Liver (tissue), 8 donors: ENCODE measurements at regions not wholly inside any gene's neighbourhood (a gene's known extent, or its start where the extent isn't known, plus 50 kb on each side); places are given as distances from the start of the nearest gene placed in this dataset.
A peak's percentile ranks its signal among the peaks of the same experiment; 100 is the strongest.

Experiments
- DNase-seq: peaks from one replicate; pipeline ENCODE4 v3.0.0-alpha.2; 2017; ENCODE audit warnings: low spot score
- H3K27ac ChIP-seq, 2 donors: one replicate each; pipeline ENCODE4 v1.7.0; 2013; ENCODE audit warnings: inconsistent platforms in 2 of 2, low read length in 2 of 2, control low read depth in 1 of 2, low read depth in 1 of 2, mild to moderate bottlenecking in 1 of 2
- H3K27me3 ChIP-seq, 4 donors: one replicate each; pipeline versions ENCODE4 v1.6.1 to v1.7.0; 2013; ENCODE audit warnings: low read length in 3 of 4, inconsistent platforms in 1 of 4, mild to moderate bottlenecking in 1 of 4, moderate library complexity in 1 of 4; ENCODE audit not compliant: control insufficient read depth in 4 of 4, insufficient read depth in 4 of 4
- H3K36me3 ChIP-seq, 4 donors: one replicate each; pipeline versions ENCODE4 v1.6.1 to v1.7.0; 2013; ENCODE audit warnings: low read length in 3 of 4, mild to moderate bottlenecking in 3 of 4, low read depth in 1 of 4, moderate library complexity in 1 of 4; ENCODE audit not compliant: control insufficient read depth in 4 of 4, insufficient read depth in 3 of 4
- H3K4me1 ChIP-seq, 4 donors: one replicate each; pipeline versions ENCODE4 v1.6.1 to v1.7.0; 2013; ENCODE audit warnings: low read length in 3 of 4, mild to moderate bottlenecking in 3 of 4, moderate library complexity in 1 of 4; ENCODE audit not compliant: control insufficient read depth in 4 of 4, insufficient read depth in 4 of 4
- H3K4me3 ChIP-seq, 3 donors: one replicate each; pipeline versions ENCODE4 v1.6.1 to v1.7.0; 2013; ENCODE audit warnings: low read length in 3 of 3, control low read depth in 1 of 3, low read depth in 1 of 3, mild to moderate bottlenecking in 1 of 3
- H3K9ac ChIP-seq, 2 donors: one replicate each; pipeline ENCODE4 v1.7.0; 2013; ENCODE audit warnings: low read length in 2 of 2, mild to moderate bottlenecking in 2 of 2, moderate library complexity in 2 of 2, control low read depth in 1 of 2, low read depth in 1 of 2
- H3K9me3 ChIP-seq, 4 donors: one replicate each; pipeline versions ENCODE4 v1.6.1 to v1.7.0; 2013; ENCODE audit warnings: low read length in 3 of 4; ENCODE audit not compliant: control insufficient read depth in 4 of 4
- ATF3 ChIP-seq: IDR thresholded peaks from 2 replicates; pipeline ENCODE4 v1.6.1; 2016; ENCODE audit warnings: antibody characterized with exemption
- CTCF ChIP-seq: fragments of 150-350 bp; IDR thresholded peaks from 2 replicates; pipeline ENCODE4 v1.5.1; 2017; ENCODE audit warnings: improper control_type of control experiment, low read depth, low read length; ENCODE audit not compliant: missing input control
- EGR1 ChIP-seq, 2 donors: IDR thresholded peaks; 2 replicates each; pipeline ENCODE4 v1.6.1; 2016 to 2018; ENCODE audit warnings: antibody characterized with exemption in 2 of 2, low read depth in 2 of 2
- FOXA2 ChIP-seq: IDR thresholded peaks from 2 replicates; pipeline ENCODE4 v1.6.1; 2016; ENCODE audit warnings: antibody characterized with exemption
- GABPA ChIP-seq, 2 donors: IDR thresholded peaks in 1 of 2; conservative IDR thresholded peaks in 1 of 2; 2 replicates each; pipeline ENCODE4 v1.6.1; 2016; ENCODE audit warnings: antibody characterized with exemption in 2 of 2, mild to moderate bottlenecking in 1 of 2, moderate library complexity in 1 of 2
- HNF4A ChIP-seq, 2 donors: conservative IDR thresholded peaks; 2 replicates each; pipeline ENCODE4 v1.6.1; 2016; ENCODE audit warnings: antibody characterized with exemption in 2 of 2, mild to moderate bottlenecking in 2 of 2
- HNF4G ChIP-seq: IDR thresholded peaks from 2 replicates; pipeline ENCODE4 v1.6.1; 2016; ENCODE audit warnings: antibody characterized with exemption
- JUND ChIP-seq, 2 donors: IDR thresholded peaks; 2 replicates each; pipeline ENCODE4 v1.6.1; 2016; ENCODE audit warnings: antibody characterized with exemption in 2 of 2
- MAX ChIP-seq: IDR thresholded peaks from 2 replicates; pipeline ENCODE4 v1.6.1; 2016; ENCODE audit warnings: antibody characterized with exemption
- NR2F2 ChIP-seq: IDR thresholded peaks from 2 replicates; pipeline ENCODE4 v1.6.1; 2016; ENCODE audit warnings: antibody characterized with exemption
- RAD21 ChIP-seq, 2 donors: IDR thresholded peaks; 2 replicates each; pipeline ENCODE4 v1.6.1; 2016; ENCODE audit warnings: antibody characterized with exemption in 2 of 2, mild to moderate bottlenecking in 2 of 2
- REST ChIP-seq: IDR thresholded peaks from 2 replicates; pipeline ENCODE4 v1.6.1; 2016; ENCODE audit warnings: antibody characterized with exemption, mild to moderate bottlenecking
- RXRA ChIP-seq, 2 donors: IDR thresholded peaks; 2 replicates each; pipeline ENCODE4 v1.6.1; 2017 to 2018; ENCODE audit warnings: antibody characterized with exemption in 2 of 2, mild to moderate bottlenecking in 1 of 2
- SP1 ChIP-seq: IDR thresholded peaks from 2 replicates; pipeline ENCODE4 v1.6.1; 2018; ENCODE audit warnings: antibody characterized with exemption, mild to moderate bottlenecking
- TAF1 ChIP-seq: conservative IDR thresholded peaks from 2 replicates; pipeline ENCODE4 v1.6.1; 2016; ENCODE audit warnings: antibody characterized with exemption, mild to moderate bottlenecking
- YY1 ChIP-seq: IDR thresholded peaks from 2 replicates; pipeline ENCODE4 v1.6.1; 2016; ENCODE audit warnings: antibody characterized with exemption, mild to moderate bottlenecking
- ZBTB33 ChIP-seq: IDR thresholded peaks from 2 replicates; pipeline ENCODE4 v1.6.1; 2016; ENCODE audit warnings: antibody characterized with exemption
- WGBS: extraction: QIAGEN DNeasy Blood & Tissue Kit; methylation state at CpG from one replicate; pipeline ENCODE4 v1.1.7; 2013; 5-methylcytosine and 5-hydroxymethylcytosine counted together
- donor health status: healthy.
- donor health status: healthy.
- donor health status: healthy.
- donor health status: healthy.
- donor health status: healthy.

- peak; percentile 37 for DNase-seq
- WGBS = 66% methylated on average over 11 of the region's 11 CpGs
- H3K4me3 ChIP-seq = no peak overlapping the region
- H3K9me3 ChIP-seq = no peaks in the 10 kb centered on the region
- no peaks in the 10 kb centered on the region for H3K27me3 ChIP-seq
- H3K36me3 ChIP-seq = no peaks in the 10 kb centered on the region
- no peak overlapping the region for H3K9ac ChIP-seq
- H3K27ac ChIP-seq = no peak overlapping the region
- no peak for TF ChIP-seq REST
- TF ChIP-seq SP1 = peak; percentile 80
- peak; percentile 94 for TF ChIP-seq NR2F2
- peak; percentile 94 to 100 for TF ChIP-seq RXRA (IDR thresholded peaks at IDR 0.05)
- peak; percentile 59 to 81 for TF ChIP-seq HNF4A (conservative IDR thresholded peaks at IDR 0.05)
- peak; percentile 29 for TF ChIP-seq HNF4G
- TF ChIP-seq RAD21 (IDR thresholded peaks at IDR 0.05) = no peak
- peaks cover 0 to 6% (median 5%) of the 10 kb centered on the region in 4 donors for H3K4me1 ChIP-seq
Measured at GRCh38 chr2:71948781-71949536, 198.7 kb downstream of the CYP26B1 start.

GRCh38 chr2:71947809-71948208, 199.9 kb downstream of the CYP26B1 start:
- Histone ChIP-seq H3K4me1 (peaks cover 0 to 6% (median 5%) of the 10 kb centered on the region in 4 donors), H3K4me3 (no peak overlapping the region), H3K27me3 (no peaks in the 10 kb centered on the region), H3K9ac (no peak overlapping the region), H3K36me3 (no peaks in the 10 kb centered on the region), H3K27ac (no peak overlapping the region), H3K9me3 (no peaks in the 10 kb centered on the region)
- no peak for DNase-seq
- WGBS = 97% methylated on average over 5 of the region's 5 CpGs
- TF ChIP-seq RXRA (IDR thresholded peaks at IDR 0.05) (no peak), FOXA2 (no peak), CTCF (no peak)

- WGBS = 86% methylated on average over 8 of the region's 8 CpGs
- TF ChIP-seq FOXA2 (no peak), EGR1 (IDR thresholded peaks at IDR 0.05; ENCODE audit: low read depth in 2 of 2) (no peak), RAD21 (IDR thresholded peaks at IDR 0.05) (no peak), ZBTB33 (no peak), HNF4A (conservative IDR thresholded peaks at IDR 0.05) (no peak), GABPA (IDR thresholded peaks at IDR 0.05 in 1 of 2, conservative IDR thresholded peaks at IDR 0.05 in 1 of 2) (no peak), CTCF (no peak), MAX (no peak), SP1 (no peak), TAF1 (no peak), HNF4G (no peak), JUND (IDR thresholded peaks at IDR 0.05) (no peak), ATF3 (no peak), RXRA (IDR thresholded peaks at IDR 0.05) (no peak), YY1 (no peak)
Measured at GRCh38 chr2:71945603-71945959, 202.1 kb downstream of the CYP26B1 start.

More at GRCh38 chr2:71945603-71945959, 202.1 kb downstream of the CYP26B1 start:
- DNase-seq = peak; percentile 13
- no peaks in the 10 kb centered on the region for H3K9me3 ChIP-seq
- no peak overlapping the region for H3K4me3 ChIP-seq
- H3K4me1 ChIP-seq = peaks cover 0 to 7% (median 6%) of the 10 kb centered on the region in 4 donors
- no peak overlapping the region for H3K9ac ChIP-seq
- H3K27ac ChIP-seq = no peak overlapping the region
- no peaks in the 10 kb centered on the region for H3K27me3 ChIP-seq
- H3K36me3 ChIP-seq = no peaks in the 10 kb centered on the region
